ENCODE measurements at regions not wholly inside any gene's neighbourhood (a gene's known extent, or its start where the extent isn't known, plus 50 kb on each side); places are given as distances from the start of the nearest gene placed in this dataset.
"Not testable (repeated sequence)": the region's sequence is repeated elsewhere in the genome, so short reads cannot be mapped to it uniquely, and the experiment has no call there.

DNA sequence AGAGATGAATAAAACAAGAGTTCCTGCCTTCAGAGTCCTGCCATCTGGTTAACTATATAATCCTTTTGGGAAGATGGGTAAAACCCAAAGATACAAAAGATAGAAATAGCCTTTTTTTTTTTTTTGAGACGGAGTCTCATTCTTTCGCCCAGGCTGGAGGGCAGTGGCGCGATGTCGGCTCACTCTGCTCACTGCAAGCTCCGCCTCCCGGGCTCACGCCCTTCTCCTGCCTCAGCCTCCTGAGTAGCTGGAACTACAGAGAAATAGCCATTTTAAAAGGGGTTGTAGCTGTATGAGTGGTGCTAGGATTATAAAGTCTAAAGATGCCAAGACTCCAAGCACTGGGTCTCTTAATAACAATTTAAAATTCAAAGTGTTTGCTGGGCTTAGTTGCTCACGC lies 97.2 kb downstream of the KDR start:
- no peak overlapping the region for H3K4me3 ChIP-seq (ENCODE audit: control extremely low read depth in 1 of 5, extremely low read depth in 1 of 5, insufficient read depth in 1 of 5, low read depth in 2 of 5, low read length in 4 of 5)
- CTCF ChIA-PET = no interaction called here
- H3K27me3 ChIP-seq (replicated peaks in 1 of 4; ENCODE audit: control extremely low read depth in 1 of 4, control insufficient read depth in 3 of 4, insufficient read depth in 4 of 4, low read length in 3 of 4) = no peaks in the 10 kb centered on the region

DNA sequence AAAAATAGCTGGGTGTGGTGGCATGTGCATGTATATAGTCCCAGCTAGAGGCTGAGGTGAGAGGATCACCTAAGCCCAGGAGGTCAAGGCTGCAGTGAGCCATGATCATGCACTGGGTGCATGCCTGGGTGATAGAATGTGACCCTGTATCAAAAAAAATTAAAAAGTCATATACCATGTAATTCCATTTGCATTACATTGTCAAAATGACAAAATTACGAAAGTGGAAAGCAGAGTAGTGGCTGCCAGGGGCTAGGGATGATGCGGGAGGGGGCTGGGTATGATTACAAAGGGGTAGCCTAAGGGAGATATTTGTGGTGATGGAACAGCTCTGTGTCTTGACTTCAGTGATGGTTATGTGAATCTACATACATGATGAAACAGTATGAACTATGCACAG lies 97.8 kb downstream of the KDR start:
- Histone ChIP-seq H3K4me3 (ENCODE audit: control extremely low read depth in 1 of 5, extremely low read depth in 1 of 5, insufficient read depth in 1 of 5, low read depth in 2 of 5, low read length in 4 of 5) (no peak overlapping the region), H2AFZ (ENCODE audit: insufficient read depth, low read depth, low read length, poor library complexity, severe bottlenecking) (no peak overlapping the region), H3K27ac (ENCODE audit: low read length in 2 of 2) (no peak overlapping the region), H3K9ac (ENCODE audit: low read length) (no peak overlapping the region), H3K4me1 (ENCODE audit: control insufficient read depth in 2 of 2, insufficient read depth in 2 of 2, low read length in 2 of 2) (no peaks in the 10 kb centered on the region), H3K36me3 (replicated peaks in 1 of 2; ENCODE audit: control extremely low read depth in 1 of 2, control insufficient read depth in 1 of 2, extremely low read depth in 1 of 2, insufficient read depth in 2 of 2, low read length in 1 of 2) (no peaks in the 10 kb centered on the region), H3K27me3 (replicated peaks in 1 of 4; ENCODE audit: control extremely low read depth in 1 of 4, control insufficient read depth in 3 of 4, insufficient read depth in 4 of 4, low read length in 3 of 4) (no peaks in the 10 kb centered on the region), H4K20me1 (ENCODE audit: control insufficient read depth, insufficient read depth, low read length, poor library complexity, severe bottlenecking) (no peaks in the 10 kb centered on the region), H3K79me2 (ENCODE audit: control insufficient read depth, insufficient read depth, low read length) (no peaks in the 10 kb centered on the region), H3K9me3 (ENCODE audit: control extremely low read depth in 1 of 3, control insufficient read depth in 2 of 3, insufficient read depth in 1 of 3, low read length in 2 of 3) (peaks cover 0 to 1% (median 0%) of the 10 kb centered on the region in 3 donors), H3K4me2 (replicated peaks; ENCODE audit: low read depth, low read length, poor library complexity, severe bottlenecking) (no peak overlapping the region)
- CTCF ChIA-PET = no interaction called here
- H3K4me1 Mint-ChIP-seq = no peaks in the 10 kb centered on the region
- TF ChIP-seq EZH2 (IDR thresholded peaks at IDR 0.05; ENCODE audit: borderline replicate concordance, insufficient read depth, low read depth, low read length, poor library complexity, severe bottlenecking) (no peak), CTCF (IDR thresholded peaks at IDR 0.05) (no peak)
- H3K27ac Mint-ChIP-seq = no peak overlapping the region
- DNase-seq (no peak), ATAC-seq (ENCODE audit: low read depth) (no peak)
- POLR2A ChIA-PET = interaction anchor here (0.6 kb wide), 1 partner anchor 368 kb away, joined by 4 read pairs; the partner anchor contains the start of gene TMEM165
- H3K9me3 Mint-ChIP-seq (ENCODE audit: insufficient read depth) = no peaks in the 10 kb centered on the region
- intact Hi-C loops (cut with micrococcal nuclease) = no loop called here
- WGBS (ENCODE audit: insufficient coverage) = 80% methylated on average over 2 of the region's 2 CpGs
- peaks cover 5% of the 10 kb centered on the region for H3K27me3 Mint-ChIP-seq
- H3K4me3 Mint-ChIP-seq = no peak overlapping the region

More for the DNA sequence above, 97.2 kb downstream of the KDR start:
- no peak for DNase-seq
- Histone ChIP-seq H3K9me3 (ENCODE audit: control extremely low read depth in 1 of 3, control insufficient read depth in 2 of 3, insufficient read depth in 1 of 3, low read length in 2 of 3) (no peaks in the 10 kb centered on the region), H3K27ac (ENCODE audit: low read length in 2 of 2) (no peak overlapping the region), H3K4me2 (replicated peaks; ENCODE audit: low read depth, low read length, poor library complexity, severe bottlenecking) (no peak overlapping the region), H3K4me1 (ENCODE audit: control insufficient read depth in 2 of 2, insufficient read depth in 2 of 2, low read length in 2 of 2) (no peaks in the 10 kb centered on the region), H3K79me2 (ENCODE audit: control insufficient read depth, insufficient read depth, low read length) (no peaks in the 10 kb centered on the region), H4K20me1 (ENCODE audit: control insufficient read depth, insufficient read depth, low read length, poor library complexity, severe bottlenecking) (no peaks in the 10 kb centered on the region), H2AFZ (ENCODE audit: insufficient read depth, low read depth, low read length, poor library complexity, severe bottlenecking) (no peak overlapping the region), H3K36me3 (replicated peaks in 1 of 2; ENCODE audit: control extremely low read depth in 1 of 2, control insufficient read depth in 1 of 2, extremely low read depth in 1 of 2, insufficient read depth in 2 of 2, low read length in 1 of 2) (no peaks in the 10 kb centered on the region), H3K9ac (ENCODE audit: low read length) (no peak overlapping the region)
- no peak overlapping the region for H3K4me3 Mint-ChIP-seq
- H3K9me3 Mint-ChIP-seq (ENCODE audit: insufficient read depth) = no peaks in the 10 kb centered on the region
- H3K27me3 Mint-ChIP-seq = peaks cover 5% of the 10 kb centered on the region
- no peaks in the 10 kb centered on the region for H3K4me1 Mint-ChIP-seq
- intact Hi-C loops (cut with micrococcal nuclease) = no loop called here
- WGBS (ENCODE audit: insufficient coverage) = no CpG with 5 or more reads among the region's 9 CpGs
- TF ChIP-seq CTCF (IDR thresholded peaks at IDR 0.05) (no peak), EZH2 (IDR thresholded peaks at IDR 0.05; ENCODE audit: borderline replicate concordance, insufficient read depth, low read depth, low read length, poor library complexity, severe bottlenecking) (no peak)
- POLR2A ChIA-PET = no interaction called here
- H3K27ac Mint-ChIP-seq = no peak overlapping the region
- no peak for ATAC-seq (ENCODE audit: low read depth)

DNA sequence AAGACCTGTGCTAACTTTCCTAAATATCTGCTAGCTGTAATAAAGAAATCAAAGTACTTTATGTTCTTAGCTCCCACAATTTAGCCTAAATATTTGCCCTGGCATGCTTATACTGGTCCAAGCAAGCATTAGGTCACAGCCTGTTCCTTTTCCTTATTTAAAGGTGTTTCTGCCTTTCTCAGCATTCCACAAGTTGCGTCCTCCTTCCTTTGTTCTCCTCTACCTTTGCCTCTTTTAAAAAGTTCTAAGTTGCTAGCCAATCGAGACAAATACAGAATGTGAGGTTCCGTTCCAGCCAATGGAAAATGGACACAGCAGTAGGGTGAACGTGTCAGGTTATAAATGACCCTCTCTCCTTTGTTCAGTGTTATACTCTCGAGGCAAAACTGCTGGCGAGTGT lies 99.9 kb downstream of the KDR start:
- H3K27ac Mint-ChIP-seq; H3K4me3 ChIP-seq (ENCODE audit: control extremely low read depth in 1 of 5, extremely low read depth in 1 of 5, insufficient read depth in 1 of 5, low read depth in 2 of 5, low read length in 4 of 5); POLR2A ChIA-PET; intact Hi-C loops (cut with micrococcal nuclease); H3K4me3 Mint-ChIP-seq; H3K4me1 ChIP-seq (ENCODE audit: control insufficient read depth in 2 of 2, insufficient read depth in 2 of 2, low read length in 2 of 2); H3K9me3 ChIP-seq (ENCODE audit: control extremely low read depth in 1 of 3, control insufficient read depth in 2 of 3, insufficient read depth in 1 of 3, low read length in 2 of 3); H4K20me1 ChIP-seq (ENCODE audit: control insufficient read depth, insufficient read depth, low read length, poor library complexity, severe bottlenecking); H3K9ac ChIP-seq (ENCODE audit: low read length); H3K27ac ChIP-seq (ENCODE audit: low read length in 2 of 2); H3K9me3 Mint-ChIP-seq (ENCODE audit: insufficient read depth); H3K4me1 Mint-ChIP-seq; H3K27me3 ChIP-seq (replicated peaks in 1 of 4; ENCODE audit: control extremely low read depth in 1 of 4, control insufficient read depth in 3 of 4, insufficient read depth in 4 of 4, low read length in 3 of 4); H3K4me2 ChIP-seq (replicated peaks; ENCODE audit: low read depth, low read length, poor library complexity, severe bottlenecking); ATAC-seq (ENCODE audit: low read depth); H3K79me2 ChIP-seq (ENCODE audit: control insufficient read depth, insufficient read depth, low read length); H3K27me3 Mint-ChIP-seq; CTCF ChIA-PET; DNase-seq; H2AFZ ChIP-seq (ENCODE audit: insufficient read depth, low read depth, low read length, poor library complexity, severe bottlenecking); H3K36me3 ChIP-seq (replicated peaks in 1 of 2; ENCODE audit: control extremely low read depth in 1 of 2, control insufficient read depth in 1 of 2, extremely low read depth in 1 of 2, insufficient read depth in 2 of 2, low read length in 1 of 2): not testable (repeated sequence)
- WGBS (ENCODE audit: insufficient coverage) = 92% methylated on average over 4 of the region's 6 CpGs

All from B cell (primary cell).